ENCODE measurements at regions not wholly inside any gene's neighbourhood (a gene's known extent, or its start where the extent isn't known, plus 50 kb on each side); places are given as distances from the start of the nearest gene placed in this dataset.

GRCh38 chr2:41735006-41735405 is 312.8 kb upstream of the PKDCC start:
- Mint-ChIP-seq H3K9me3 (no peaks in the 10 kb centered on the region), H3K27ac (no peak overlapping the region), H3K36me3 (no peaks in the 10 kb centered on the region), H3K27me3 (no peaks in the 10 kb centered on the region), H3K4me3 (no peak overlapping the region), H3K4me1 (ENCODE audit: unreplicated experiment) (peaks cover 11% of the 10 kb centered on the region)
- no peak for DNase-seq (ENCODE audit: extremely low spot score, unreplicated experiment)
- no peak for TF ChIP-seq CTCF (conservative IDR thresholded peaks at IDR 0.05)

GRCh38 chr2:41735476-41735875 is 312.3 kb upstream of the PKDCC start:
- TF ChIP-seq CTCF (conservative IDR thresholded peaks at IDR 0.05) = no peak
- Mint-ChIP-seq H3K4me1 (ENCODE audit: unreplicated experiment) (peaks cover 11% of the 10 kb centered on the region), H3K36me3 (no peaks in the 10 kb centered on the region), H3K9me3 (no peaks in the 10 kb centered on the region), H3K27ac (no peak overlapping the region), H3K4me3 (no peak overlapping the region), H3K27me3 (no peaks in the 10 kb centered on the region)
- DNase-seq (ENCODE audit: extremely low spot score, unreplicated experiment) = no peak

GRCh38 chr2:41736105-41736567 is 311.7 kb upstream of the PKDCC start:
- Mint-ChIP-seq H3K27me3 (no peaks in the 10 kb centered on the region), H3K4me3 (no peak overlapping the region), H3K4me1 (ENCODE audit: unreplicated experiment) (peaks cover 11% of the 10 kb centered on the region), H3K9me3 (no peaks in the 10 kb centered on the region), H3K27ac (no peak overlapping the region), H3K36me3 (no peaks in the 10 kb centered on the region)
- DNase-seq (ENCODE audit: extremely low spot score, unreplicated experiment) = no peak
- no peak for TF ChIP-seq CTCF (conservative IDR thresholded peaks at IDR 0.05)

- DNase-seq (ENCODE audit: extremely low spot score, unreplicated experiment) = no peak
- Mint-ChIP-seq H3K36me3 (no peaks in the 10 kb centered on the region), H3K27ac (no peak overlapping the region), H3K9me3 (no peaks in the 10 kb centered on the region), H3K4me1 (ENCODE audit: unreplicated experiment) (peaks cover 11% of the 10 kb centered on the region), H3K27me3 (no peaks in the 10 kb centered on the region), H3K4me3 (no peak overlapping the region)
- no peak for TF ChIP-seq CTCF (conservative IDR thresholded peaks at IDR 0.05)
Measured at GRCh38 chr2:41736586-41736985, 311.2 kb upstream of the PKDCC start.

GRCh38 chr2:41737888-41738287 is 309.9 kb upstream of the PKDCC start:
- DNase-seq (ENCODE audit: extremely low spot score, unreplicated experiment) = no peak
- Mint-ChIP-seq H3K27me3 (peaks cover under 1% of the 10 kb centered on the region), H3K4me3 (no peak overlapping the region), H3K4me1 (ENCODE audit: unreplicated experiment) (peaks cover 24% of the 10 kb centered on the region), H3K27ac (no peak overlapping the region), H3K36me3 (no peaks in the 10 kb centered on the region), H3K9me3 (no peaks in the 10 kb centered on the region)
- no peak for TF ChIP-seq CTCF (conservative IDR thresholded peaks at IDR 0.05)

Measured in type B pancreatic cell (in vitro differentiated cells).